ENCODE measurements at regions not wholly inside any gene's neighbourhood (a gene's known extent, or its start where the extent isn't known, plus 50 kb on each side); places are given as distances from the start of the nearest gene placed in this dataset.

DNA sequence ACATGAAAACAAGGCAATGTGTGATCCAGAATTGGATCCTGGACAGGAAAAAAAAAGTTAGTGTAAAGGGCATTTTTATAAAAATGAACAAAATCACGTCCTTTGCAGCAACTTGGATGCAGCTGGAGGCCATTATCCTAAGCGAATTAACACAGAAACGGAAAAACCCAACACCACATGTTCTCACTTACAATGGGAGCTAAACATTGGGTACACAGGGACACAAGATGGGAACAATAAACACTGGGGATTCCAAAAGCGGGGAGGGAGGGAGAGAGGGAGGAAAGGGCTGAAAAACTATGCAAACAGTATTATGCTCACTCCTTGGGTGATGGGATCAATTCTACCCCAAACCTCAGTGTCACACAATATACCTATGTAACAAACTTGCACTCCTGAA lies 91.4 kb upstream of the BTBD3 start:
- TF ChIP-seq, protein P1, sequence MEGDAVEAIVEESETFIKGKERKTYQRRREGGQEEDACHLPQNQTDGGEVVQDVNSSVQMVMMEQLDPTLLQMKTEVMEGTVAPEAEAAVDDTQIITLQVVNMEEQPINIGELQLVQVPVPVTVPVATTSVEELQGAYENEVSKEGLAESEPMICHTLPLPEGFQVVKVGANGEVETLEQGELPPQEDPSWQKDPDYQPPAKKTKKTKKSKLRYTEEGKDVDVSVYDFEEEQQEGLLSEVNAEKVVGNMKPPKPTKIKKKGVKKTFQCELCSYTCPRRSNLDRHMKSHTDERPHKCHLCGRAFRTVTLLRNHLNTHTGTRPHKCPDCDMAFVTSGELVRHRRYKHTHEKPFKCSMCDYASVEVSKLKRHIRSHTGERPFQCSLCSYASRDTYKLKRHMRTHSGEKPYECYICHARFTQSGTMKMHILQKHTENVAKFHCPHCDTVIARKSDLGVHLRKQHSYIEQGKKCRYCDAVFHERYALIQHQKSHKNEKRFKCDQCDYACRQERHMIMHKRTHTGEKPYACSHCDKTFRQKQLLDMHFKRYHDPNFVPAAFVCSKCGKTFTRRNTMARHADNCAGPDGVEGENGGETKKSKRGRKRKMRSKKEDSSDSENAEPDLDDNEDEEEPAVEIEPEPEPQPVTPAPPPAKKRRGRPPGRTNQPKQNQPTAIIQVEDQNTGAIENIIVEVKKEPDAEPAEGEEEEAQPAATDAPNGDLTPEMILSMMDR (IDR thresholded peaks at IDR 0.05; ENCODE audit: low read depth, low read length): no peak
- TF ChIP-seq EZH2phosphoT487 (IDR thresholded peaks at IDR 0.05; ENCODE audit: low read depth): no peak

Data from OCI-LY3 (cell line).